Pancreas (tissue), 10 donors: ENCODE measurements at regions not wholly inside any gene's neighbourhood (a gene's known extent, or its start where the extent isn't known, plus 50 kb on each side); places are given as distances from the start of the nearest gene placed in this dataset.

Experiments used
- ATAC-seq, 4 donors: fragments of 200-7000 bp; cut with Tn5 transposase; one replicate each; pipeline versions ENCODE4 v1.8.0 to v1.9.1; 2020; ENCODE audit warnings: mild to moderate bottlenecking in 4 of 4, moderate library complexity in 4 of 4
- DNase-seq, 6 donors: peaks; one replicate each; pipeline ENCODE4 v3.0.0-alpha.2; 2020
- FAIRE-seq: peaks from 2 replicates; lab custom pipeline; 2012; peaks lifted over from hg19 to GRCh38; lab: Jason Lieb, UNC
- H3K27ac ChIP-seq, 4 donors: fragments of 200-600 bp; sonication (generic); 1 replicate in 3 of 4; 2 replicates in 1 of 4; pipeline versions ENCODE4 v1.5.0 to v1.8.0; 2020
- H3K27me3 ChIP-seq, 4 donors: fragments of 200-600 bp; one replicate each; pipeline ENCODE4 v1.8.0; 2021
- H3K36me3 ChIP-seq, 3 donors: fragments of 200-600 bp; sonication (generic) in 1 of 3; one replicate each; pipeline versions ENCODE4 v1.5.0 to v1.8.0; 2020 to 2021
- H3K4me1 ChIP-seq, 3 donors: fragments of 200-600 bp; one replicate each; pipeline ENCODE4 v1.8.0; 2021
- H3K4me3 ChIP-seq, 4 donors: fragments of 200-600 bp; sonication (generic) in 2 of 4; one replicate each; pipeline versions ENCODE4 v1.5.0 to v1.8.0; 2020 to 2021
- H3K9me3 ChIP-seq, 4 donors: fragments of 200-600 bp; one replicate each; pipeline ENCODE4 v1.8.0; 2021
- WGBS, 2 donors: extraction: QIAGEN DNeasy Blood & Tissue Kit; methylation state at CpG; one replicate each; pipeline ENCODE4 v1.1.7; 2013; 5-methylcytosine and 5-hydroxymethylcytosine counted together
- intact Hi-C, 3 donors: fragments of 100-400 bp; cut with DNase I; formaldehyde crosslinking; loops; one replicate each; pipeline versions ENCODE4 v1.11.1 to v1.14.2; 2022
- TF ChIP-seq, protein P1 (sequence below), 4 donors: fragments of 200-600 bp; sonication (generic) in 3 of 4; IDR thresholded peaks; one replicate each; pipeline versions ENCODE4 v1.5.0 to v1.8.0; 2021; ENCODE audit warnings: antibody characterized with exemption in 4 of 4
- donor health status: healthy with polysubstance abuse.
- donor health status: DM: no; HTN: no; CAD: no; lungs with moderate emphysema.
- donor health status: DM: no; HTN: no; CAD: no.
- donor health status: control.
- donor health status: control.
- donor health status: Bipolar disorder and iron deficiency.
- donor health status: DM: yes; HTN: yes; CAD: no.
- donor health status: DM: no; HTN: no; CAD: no.
- donor health status: DM: no; HTN: no; CAD: no.
- donor health status: DM: yes; HTN: yes; CAD: no.

DNA sequence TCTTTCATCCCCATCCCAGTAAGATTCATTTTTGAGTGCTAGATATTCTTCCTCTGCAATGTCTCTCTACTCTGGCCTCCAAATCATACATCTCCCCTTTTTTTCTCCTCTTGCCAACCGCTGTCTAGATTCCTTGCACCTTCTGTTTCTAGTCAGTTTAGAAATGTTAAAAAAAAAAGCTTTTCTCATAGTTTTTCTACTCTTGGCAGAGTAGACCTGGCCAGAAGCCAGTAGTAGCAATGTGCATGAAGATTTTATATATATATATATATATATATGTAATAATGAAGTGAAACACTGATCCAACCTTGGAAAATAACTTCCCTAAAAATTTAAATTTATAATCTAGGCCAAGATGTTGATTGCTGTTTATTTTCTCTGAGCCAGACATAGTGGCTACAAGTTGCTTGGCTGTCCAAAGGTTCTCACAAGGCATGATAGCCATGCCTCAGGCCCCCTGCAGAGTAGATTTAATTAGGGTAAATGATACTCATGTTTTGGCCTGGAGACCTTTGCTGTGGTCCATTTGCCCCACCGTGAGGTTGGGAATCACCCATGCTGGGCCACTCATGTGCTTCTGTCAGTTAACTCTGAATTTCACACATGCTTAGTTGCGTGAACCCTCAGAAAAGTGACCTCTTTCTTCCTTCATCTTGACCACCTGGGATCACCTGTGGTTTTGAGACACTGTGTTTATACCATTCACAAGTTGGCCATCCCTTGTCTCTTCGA is 103.4 kb upstream of the KCNE2 start:
- intact Hi-C loops = no loop called here
- H3K27ac ChIP-seq = no peak overlapping the region
- no peaks in the 10 kb centered on the region for H3K27me3 ChIP-seq
- ATAC-seq (no peak), DNase-seq (no peak), FAIRE-seq (no peak)
- H3K4me1 ChIP-seq = no peaks in the 10 kb centered on the region
- TF ChIP-seq, protein P1, sequence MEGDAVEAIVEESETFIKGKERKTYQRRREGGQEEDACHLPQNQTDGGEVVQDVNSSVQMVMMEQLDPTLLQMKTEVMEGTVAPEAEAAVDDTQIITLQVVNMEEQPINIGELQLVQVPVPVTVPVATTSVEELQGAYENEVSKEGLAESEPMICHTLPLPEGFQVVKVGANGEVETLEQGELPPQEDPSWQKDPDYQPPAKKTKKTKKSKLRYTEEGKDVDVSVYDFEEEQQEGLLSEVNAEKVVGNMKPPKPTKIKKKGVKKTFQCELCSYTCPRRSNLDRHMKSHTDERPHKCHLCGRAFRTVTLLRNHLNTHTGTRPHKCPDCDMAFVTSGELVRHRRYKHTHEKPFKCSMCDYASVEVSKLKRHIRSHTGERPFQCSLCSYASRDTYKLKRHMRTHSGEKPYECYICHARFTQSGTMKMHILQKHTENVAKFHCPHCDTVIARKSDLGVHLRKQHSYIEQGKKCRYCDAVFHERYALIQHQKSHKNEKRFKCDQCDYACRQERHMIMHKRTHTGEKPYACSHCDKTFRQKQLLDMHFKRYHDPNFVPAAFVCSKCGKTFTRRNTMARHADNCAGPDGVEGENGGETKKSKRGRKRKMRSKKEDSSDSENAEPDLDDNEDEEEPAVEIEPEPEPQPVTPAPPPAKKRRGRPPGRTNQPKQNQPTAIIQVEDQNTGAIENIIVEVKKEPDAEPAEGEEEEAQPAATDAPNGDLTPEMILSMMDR (IDR thresholded peaks at IDR 0.05) = no peak
- H3K36me3 ChIP-seq = no peaks in the 10 kb centered on the region
- WGBS, 2 donors = 77 to 81% methylated on average over 4 of the region's 4 CpGs
- H3K9me3 ChIP-seq = no peaks in the 10 kb centered on the region
- H3K4me3 ChIP-seq = no peak overlapping the region

DNA sequence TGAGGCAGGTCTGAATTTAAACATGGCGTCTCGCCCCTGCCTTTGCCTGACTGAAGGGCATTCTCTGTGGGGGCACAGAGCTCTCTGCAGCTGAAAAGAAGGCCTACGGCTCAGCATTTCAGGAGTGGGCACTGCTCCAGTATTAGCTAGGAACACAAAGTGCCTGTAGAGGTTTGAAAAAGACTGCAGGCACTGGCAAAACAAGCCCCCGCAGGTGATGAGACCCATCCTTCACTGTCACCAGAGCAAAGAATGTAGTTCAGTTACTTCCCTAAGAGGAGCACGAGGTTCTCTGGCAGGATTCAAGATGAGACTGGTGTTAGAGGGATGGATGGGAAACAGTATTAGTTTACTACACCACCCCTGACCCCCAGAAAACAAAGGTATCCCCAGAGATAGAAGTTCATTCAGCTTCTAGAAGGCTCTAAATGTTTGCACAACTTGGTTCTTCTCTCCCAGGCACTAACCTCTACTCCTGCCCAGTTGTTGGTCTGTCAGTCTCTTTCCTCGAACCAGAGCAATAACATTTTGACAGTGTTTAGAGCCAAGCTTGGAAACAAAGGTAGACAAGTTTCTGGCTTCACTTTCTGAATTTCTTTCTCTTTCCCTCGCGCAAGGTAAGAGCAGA is 101.9 kb upstream of the KCNE2 start:
- TF ChIP-seq, protein P1 (IDR thresholded peaks at IDR 0.05) = no peak
- DNase-seq (no peak), ATAC-seq (no peak), FAIRE-seq (no peak)
- Histone ChIP-seq H3K27me3 (no peaks in the 10 kb centered on the region), H3K27ac (no peak overlapping the region), H3K36me3 (no peaks in the 10 kb centered on the region), H3K9me3 (no peaks in the 10 kb centered on the region), H3K4me3 (no peak overlapping the region), H3K4me1 (no peaks in the 10 kb centered on the region)
- WGBS, 2 donors = 52 to 59% methylated on average over 8 of the region's 8 CpGs
- intact Hi-C loops = no loop called here

DNA sequence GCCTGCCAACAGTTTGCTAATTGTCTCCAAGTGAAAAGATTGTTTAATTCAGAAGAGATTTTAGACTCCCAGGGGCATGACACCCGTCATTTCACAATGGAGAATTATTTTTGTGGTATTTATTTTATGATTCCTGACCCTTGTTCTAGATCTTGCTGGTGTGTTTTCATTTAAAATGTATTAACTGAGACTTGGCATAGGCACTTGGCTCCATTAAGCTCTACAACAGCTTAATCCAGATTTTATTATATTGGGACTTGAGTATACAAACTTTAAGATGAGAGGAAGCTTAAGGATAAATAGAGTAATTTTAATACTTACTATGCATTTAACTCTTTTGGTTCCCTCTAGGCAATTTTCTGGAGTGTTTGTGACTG is 101.3 kb upstream of the KCNE2 start:
- Histone ChIP-seq H3K9me3 (no peaks in the 10 kb centered on the region), H3K36me3 (no peaks in the 10 kb centered on the region), H3K4me3 (no peak overlapping the region), H3K27me3 (no peaks in the 10 kb centered on the region), H3K27ac (no peak overlapping the region), H3K4me1 (no peaks in the 10 kb centered on the region)
- TF ChIP-seq, protein P1 (IDR thresholded peaks at IDR 0.05) = no peak
- intact Hi-C loops = no loop called here
- FAIRE-seq = no peak
- WGBS, 2 donors = 36 to 48% methylated on average over 1 of the region's 1 CpG
- ATAC-seq = no peak
- no peak for DNase-seq

DNA sequence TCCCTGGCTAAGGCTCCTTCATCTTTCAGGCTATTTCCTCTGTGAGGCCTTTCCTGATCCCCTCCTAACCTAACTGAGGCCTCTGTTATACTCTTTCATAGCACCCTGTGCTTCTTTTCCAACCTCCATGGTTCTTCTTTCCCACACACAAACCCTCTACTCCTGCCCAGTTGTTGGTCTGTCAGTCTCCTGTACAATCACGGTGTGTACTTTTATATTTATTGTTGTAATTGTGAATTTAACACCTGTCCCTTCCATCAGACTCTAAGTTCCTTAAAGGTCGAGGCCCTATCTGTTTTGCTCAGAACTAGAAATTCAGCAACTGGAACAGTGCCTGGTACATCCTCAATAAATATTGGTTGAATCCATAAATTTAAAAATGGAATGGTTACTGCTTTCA is 100.2 kb upstream of the KCNE2 start:
- Histone ChIP-seq H3K9me3 (no peaks in the 10 kb centered on the region), H3K4me3 (no peak overlapping the region), H3K4me1 (no peaks in the 10 kb centered on the region), H3K36me3 (no peaks in the 10 kb centered on the region), H3K27me3 (no peaks in the 10 kb centered on the region), H3K27ac (no peak overlapping the region)
- DNase-seq = no peak
- TF ChIP-seq, protein P1 (IDR thresholded peaks at IDR 0.05) = no peak
- 70 to 75% methylated on average over 2 of the region's 2 CpGs for WGBS, 2 donors
- intact Hi-C loops = no loop called here
- no peak for ATAC-seq
- no peak for FAIRE-seq

DNA sequence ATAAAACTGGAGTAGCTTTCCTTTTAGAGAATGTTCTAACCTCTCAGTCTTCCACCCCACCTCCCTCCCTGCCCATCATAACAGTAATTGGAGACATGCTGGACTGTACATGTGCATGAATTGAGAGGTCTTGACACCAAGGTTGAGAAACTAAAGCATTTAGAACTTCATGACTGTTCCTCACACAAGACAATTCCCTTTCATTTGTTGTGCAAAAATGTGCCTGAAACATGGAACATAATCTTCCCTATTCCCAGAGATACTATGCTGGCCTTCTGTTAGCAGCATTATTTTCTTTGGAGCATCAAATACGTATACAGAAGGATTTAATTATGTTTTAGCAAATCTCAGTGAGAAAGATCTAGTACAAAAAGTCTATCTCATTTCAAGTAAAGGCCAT is 97.5 kb upstream of the KCNE2 start:
- Histone ChIP-seq H3K36me3 (no peaks in the 10 kb centered on the region), H3K27ac (no peak overlapping the region), H3K4me1 (no peaks in the 10 kb centered on the region), H3K9me3 (no peaks in the 10 kb centered on the region), H3K27me3 (no peaks in the 10 kb centered on the region), H3K4me3 (no peak overlapping the region)
- DNase-seq (no peak), ATAC-seq (no peak), FAIRE-seq (no peak)
- TF ChIP-seq, protein P1 (IDR thresholded peaks at IDR 0.05) = no peak
- intact Hi-C loops = no loop called here
- WGBS, 2 donors = 73 to 81% methylated on average over 1 of the region's 1 CpG
